ENCODE measurements at regions not wholly inside any gene's neighbourhood (a gene's known extent, or its start where the extent isn't known, plus 50 kb on each side); places are given as distances from the start of the nearest gene placed in this dataset.

DNA sequence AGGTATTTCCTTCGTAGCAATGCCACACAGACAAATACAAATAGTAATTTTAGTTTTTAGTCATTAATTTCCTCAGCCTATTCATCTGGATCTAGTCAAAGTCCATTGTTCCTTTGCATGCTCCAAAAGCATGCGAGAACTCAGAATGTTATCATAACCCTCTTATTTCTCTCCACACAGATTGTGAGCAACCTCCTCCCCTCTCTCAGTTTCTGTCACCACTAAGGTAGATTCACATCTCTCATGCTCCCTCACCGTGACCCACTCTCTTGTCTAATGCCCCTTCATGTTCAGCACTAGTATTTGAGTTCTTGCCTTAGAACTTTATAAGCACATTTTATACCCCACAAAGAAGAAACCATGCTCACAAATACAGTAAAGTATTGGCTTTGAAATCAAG lies 582.4 kb downstream of the PLA2G4A start:
- no peaks in the 10 kb centered on the region for H3K4me1 Mint-ChIP-seq (ENCODE audit: low read depth)
- no peaks in the 10 kb centered on the region for H3K36me3 Mint-ChIP-seq (ENCODE audit: low read depth)
- peaks cover 17% of the 10 kb centered on the region for H3K9me3 Mint-ChIP-seq
- H3K27me3 Mint-ChIP-seq = no peaks in the 10 kb centered on the region
- no peak overlapping the region for H3K27ac Mint-ChIP-seq
- H3K4me3 Mint-ChIP-seq = no peak overlapping the region
- intact Hi-C loops (cut with micrococcal nuclease) = no loop called here

DNA sequence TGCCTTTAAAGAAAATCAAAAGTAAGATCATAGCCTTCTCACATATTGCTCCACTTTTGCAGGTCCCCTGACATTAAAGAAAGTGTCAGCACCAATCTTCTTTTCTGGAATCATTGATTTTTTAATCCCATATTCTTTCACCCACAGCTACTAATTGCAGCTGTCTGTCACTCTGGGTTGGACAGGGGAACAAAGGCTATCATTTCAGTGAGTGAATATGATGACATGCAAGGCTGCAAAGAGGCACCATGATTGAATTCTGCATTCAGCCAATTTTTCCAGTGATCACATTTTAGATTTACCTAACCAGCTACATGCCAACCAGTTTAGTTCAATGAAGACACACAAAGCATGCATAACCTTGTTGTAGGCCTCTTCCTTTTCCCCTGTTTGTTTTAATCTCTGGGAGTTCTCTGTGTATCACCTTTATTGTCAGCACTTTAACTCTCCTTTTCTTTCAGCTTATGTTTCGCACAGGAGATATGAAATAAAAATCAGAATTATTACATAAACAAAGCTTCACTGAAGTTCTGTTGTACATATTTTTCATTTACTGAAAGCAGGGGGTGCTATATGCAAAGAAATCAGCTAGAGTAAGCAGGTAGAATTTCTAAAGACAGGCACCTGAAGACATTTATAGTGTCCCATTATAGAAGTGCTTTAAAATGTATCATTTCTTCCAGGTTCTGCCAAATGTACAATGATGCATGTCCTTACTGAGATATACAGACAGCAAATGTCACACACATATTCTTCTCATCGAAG lies 584.8 kb downstream of the PLA2G4A start:
- no peaks in the 10 kb centered on the region for H3K27me3 Mint-ChIP-seq
- H3K36me3 Mint-ChIP-seq (ENCODE audit: low read depth) = no peaks in the 10 kb centered on the region
- no peak overlapping the region for H3K4me3 Mint-ChIP-seq
- H3K4me1 Mint-ChIP-seq (ENCODE audit: low read depth) = no peaks in the 10 kb centered on the region
- peaks cover 8% of the 10 kb centered on the region for H3K9me3 Mint-ChIP-seq
- intact Hi-C loops (cut with micrococcal nuclease) = no loop called here
- no peak overlapping the region for H3K27ac Mint-ChIP-seq

DNA sequence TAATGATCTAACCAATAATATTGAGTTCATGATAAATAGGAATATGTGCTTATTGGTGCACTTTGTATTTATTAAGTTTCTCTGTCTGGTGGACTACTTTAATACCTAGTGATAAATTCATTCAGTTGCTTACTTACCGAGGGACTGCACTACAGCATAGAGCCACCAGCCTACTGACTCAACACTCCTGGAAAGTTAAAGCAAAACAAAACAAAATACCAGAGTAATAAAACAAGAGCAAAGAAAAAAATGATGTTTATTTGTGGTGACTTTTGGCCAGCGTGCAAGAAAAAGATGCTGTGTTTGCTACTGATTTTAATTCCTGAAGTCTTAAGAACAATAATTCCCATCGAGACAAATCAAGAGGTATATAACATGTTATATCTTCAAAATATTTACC lies 586.3 kb downstream of the PLA2G4A start:
- Mint-ChIP-seq H3K4me3 (no peak overlapping the region), H3K9me3 (no peaks in the 10 kb centered on the region), H3K27me3 (no peaks in the 10 kb centered on the region), H3K4me1 (ENCODE audit: low read depth) (no peaks in the 10 kb centered on the region), H3K36me3 (ENCODE audit: low read depth) (no peaks in the 10 kb centered on the region), H3K27ac (no peak overlapping the region)
- intact Hi-C loops (cut with micrococcal nuclease) = no loop called here

DNA sequence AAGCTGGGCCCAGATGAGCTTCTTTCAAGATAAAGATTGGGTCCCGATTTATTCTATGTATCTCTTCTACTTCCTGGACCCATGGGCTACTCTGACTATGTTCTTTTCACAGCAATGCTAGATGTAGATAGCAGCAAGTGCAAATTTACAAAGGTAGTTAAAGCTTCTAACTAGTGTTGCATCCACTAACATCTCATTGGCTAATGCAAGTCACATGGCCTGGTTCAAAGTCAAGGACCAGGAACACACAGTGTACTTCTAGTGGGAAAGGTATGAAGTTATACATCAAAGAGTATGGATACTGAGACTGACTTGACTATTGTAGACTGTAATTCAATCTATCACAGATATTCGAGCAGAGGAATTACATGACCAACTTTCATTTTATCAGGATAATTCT lies 588.8 kb downstream of the PLA2G4A start:
- H3K36me3 Mint-ChIP-seq (ENCODE audit: low read depth) = no peaks in the 10 kb centered on the region
- intact Hi-C loops (cut with micrococcal nuclease) = no loop called here
- H3K4me3 Mint-ChIP-seq = no peak overlapping the region
- H3K4me1 Mint-ChIP-seq (ENCODE audit: low read depth) = no peaks in the 10 kb centered on the region
- no peak overlapping the region for H3K27ac Mint-ChIP-seq
- no peaks in the 10 kb centered on the region for H3K27me3 Mint-ChIP-seq
- no peaks in the 10 kb centered on the region for H3K9me3 Mint-ChIP-seq

DNA sequence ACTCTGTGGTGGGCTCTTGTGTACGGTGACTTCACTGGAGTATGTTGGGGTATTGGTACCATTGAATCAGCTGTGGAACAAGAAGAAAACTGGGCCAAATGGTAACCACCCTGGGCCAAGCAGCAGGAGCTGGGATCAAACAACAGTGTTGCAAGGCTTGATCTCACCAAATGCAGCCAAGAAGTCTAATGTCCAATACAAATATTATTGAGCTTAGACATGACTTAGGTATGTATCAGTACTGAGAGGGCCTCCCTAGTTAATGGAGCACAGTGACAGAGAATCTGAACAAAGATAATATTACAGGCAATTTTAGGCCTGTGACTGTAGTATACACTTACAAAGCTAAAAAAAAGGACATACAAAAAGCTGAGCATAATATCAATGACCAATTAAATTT lies 604.8 kb downstream of the PLA2G4A start:
- H3K27ac Mint-ChIP-seq = no peak overlapping the region
- H3K27me3 Mint-ChIP-seq = no peaks in the 10 kb centered on the region
- peaks cover 1% of the 10 kb centered on the region for H3K9me3 Mint-ChIP-seq
- intact Hi-C loops (cut with micrococcal nuclease) = no loop called here
- H3K4me3 Mint-ChIP-seq = no peak overlapping the region
- no peaks in the 10 kb centered on the region for H3K4me1 Mint-ChIP-seq (ENCODE audit: low read depth)
- no peaks in the 10 kb centered on the region for H3K36me3 Mint-ChIP-seq (ENCODE audit: low read depth)

DNA sequence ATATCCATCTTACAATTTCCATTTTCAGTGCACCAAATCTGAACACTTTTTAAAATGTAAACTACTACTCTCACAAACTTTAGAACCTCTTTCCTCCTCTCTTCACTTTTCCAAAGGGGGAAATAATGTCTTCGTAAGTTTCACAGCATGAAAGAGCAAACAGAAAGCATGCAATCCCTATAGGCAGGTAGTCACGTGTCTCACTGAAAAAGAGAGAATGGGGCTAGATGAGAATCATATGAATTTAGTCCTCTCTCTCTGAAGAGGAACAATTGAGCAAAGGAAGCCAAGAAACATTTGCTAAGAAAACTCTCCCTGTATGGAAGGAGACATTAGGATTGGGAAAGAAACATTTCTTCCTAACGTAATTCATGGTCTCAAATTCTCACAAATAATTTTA lies 613.9 kb downstream of the PLA2G4A start:
- Mint-ChIP-seq H3K4me3 (no peak overlapping the region), H3K27ac (no peak overlapping the region), H3K27me3 (no peaks in the 10 kb centered on the region), H3K4me1 (ENCODE audit: low read depth) (no peaks in the 10 kb centered on the region), H3K36me3 (ENCODE audit: low read depth) (no peaks in the 10 kb centered on the region), H3K9me3 (peaks cover 14% of the 10 kb centered on the region)
- intact Hi-C loops (cut with micrococcal nuclease) = no loop called here

DNA sequence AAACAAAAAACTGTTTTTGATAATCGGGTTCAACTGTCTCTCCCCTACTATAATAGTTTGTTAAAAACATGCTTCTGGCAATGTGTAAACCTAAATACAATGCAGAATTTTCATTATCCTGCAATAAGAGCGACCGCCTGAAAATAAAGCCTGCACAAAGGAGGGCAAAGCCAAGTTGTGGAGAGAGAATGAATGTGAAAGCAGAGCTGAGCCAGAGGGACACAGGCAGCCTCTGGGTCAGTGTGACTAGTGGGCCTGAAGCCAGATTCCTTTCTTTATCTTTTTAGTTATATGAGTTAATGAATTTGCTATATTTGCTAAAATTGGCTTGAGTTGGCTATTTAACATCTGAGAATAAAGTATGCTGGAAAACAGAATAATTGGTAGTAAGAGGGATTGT lies 615.2 kb downstream of the PLA2G4A start:
- H3K36me3 Mint-ChIP-seq (ENCODE audit: low read depth) = no peaks in the 10 kb centered on the region
- no peak overlapping the region for H3K27ac Mint-ChIP-seq
- no peaks in the 10 kb centered on the region for H3K27me3 Mint-ChIP-seq
- intact Hi-C loops (cut with micrococcal nuclease) = no loop called here
- H3K4me1 Mint-ChIP-seq (ENCODE audit: low read depth) = no peaks in the 10 kb centered on the region
- H3K4me3 Mint-ChIP-seq = no peak overlapping the region
- peaks cover 14% of the 10 kb centered on the region for H3K9me3 Mint-ChIP-seq

DNA sequence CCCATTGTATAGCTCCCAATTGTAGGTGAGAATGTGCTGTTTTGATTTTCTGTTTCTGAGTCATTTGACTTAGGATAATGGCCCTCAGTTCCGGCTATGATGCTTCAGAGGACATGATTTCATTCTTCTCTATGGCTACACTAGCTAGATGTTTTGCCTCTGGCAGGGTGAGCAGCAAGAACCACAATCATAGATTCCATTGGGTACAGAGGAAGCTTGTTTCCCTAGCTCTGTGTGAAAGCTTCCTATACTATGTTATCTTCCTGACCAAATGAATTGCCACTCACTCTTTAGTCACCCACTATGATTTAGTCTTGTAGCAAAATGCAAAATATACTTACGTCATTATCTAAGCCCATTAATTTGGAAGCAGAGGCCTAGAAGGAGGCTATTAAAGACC lies 616.3 kb downstream of the PLA2G4A start:
- Mint-ChIP-seq H3K4me1 (ENCODE audit: low read depth) (no peaks in the 10 kb centered on the region), H3K27ac (no peak overlapping the region), H3K9me3 (peaks cover 14% of the 10 kb centered on the region), H3K36me3 (ENCODE audit: low read depth) (no peaks in the 10 kb centered on the region), H3K4me3 (no peak overlapping the region), H3K27me3 (no peaks in the 10 kb centered on the region)
- intact Hi-C loops (cut with micrococcal nuclease) = no loop called here

DNA sequence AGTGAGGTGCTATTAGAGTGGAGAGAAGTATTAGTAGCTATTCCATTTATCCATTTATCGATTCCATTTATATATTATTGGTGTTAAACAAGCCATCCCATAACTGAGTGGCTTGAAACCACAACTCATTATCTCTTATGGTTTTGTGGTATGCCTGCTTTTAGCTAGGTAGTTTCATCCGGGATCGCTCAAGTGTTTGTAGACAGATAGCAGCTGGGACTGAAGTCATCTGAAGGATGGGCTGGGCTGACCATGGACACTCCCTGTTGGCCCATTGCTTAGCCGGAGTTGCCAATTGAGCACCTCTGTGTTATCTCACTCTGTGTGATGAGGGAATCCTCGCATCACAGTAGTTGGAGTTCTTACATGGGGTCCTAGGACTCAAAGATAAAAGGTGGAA lies 622.5 kb downstream of the PLA2G4A start:
- H3K9me3 Mint-ChIP-seq = no peaks in the 10 kb centered on the region
- no peak overlapping the region for H3K4me3 Mint-ChIP-seq
- no peak overlapping the region for H3K27ac Mint-ChIP-seq
- intact Hi-C loops (cut with micrococcal nuclease) = no loop called here
- H3K27me3 Mint-ChIP-seq = no peaks in the 10 kb centered on the region
- H3K4me1 Mint-ChIP-seq (ENCODE audit: low read depth) = no peaks in the 10 kb centered on the region
- H3K36me3 Mint-ChIP-seq (ENCODE audit: low read depth) = no peaks in the 10 kb centered on the region

DNA sequence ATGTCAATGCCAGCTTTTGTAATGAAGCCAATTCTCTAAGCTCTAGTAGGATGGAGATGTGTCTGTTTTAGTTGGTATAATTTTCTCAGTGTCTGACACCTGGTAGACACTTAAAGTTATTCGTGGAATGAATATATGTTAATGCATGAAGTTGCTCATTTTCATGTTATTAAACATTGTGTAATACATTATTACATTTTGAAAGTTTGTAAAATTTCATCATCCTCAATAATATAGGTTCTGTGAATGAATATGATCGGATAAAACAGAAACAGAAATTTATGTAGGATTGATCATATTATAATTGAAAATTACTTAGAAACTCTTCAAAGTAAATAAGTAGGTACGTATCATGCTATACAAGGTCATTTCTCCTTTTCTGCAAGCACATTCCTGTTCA lies 625.3 kb downstream of the PLA2G4A start:
- H3K4me3 Mint-ChIP-seq = no peak overlapping the region
- no peaks in the 10 kb centered on the region for H3K27me3 Mint-ChIP-seq
- no peaks in the 10 kb centered on the region for H3K4me1 Mint-ChIP-seq (ENCODE audit: low read depth)
- H3K9me3 Mint-ChIP-seq = no peaks in the 10 kb centered on the region
- H3K27ac Mint-ChIP-seq = no peak overlapping the region
- intact Hi-C loops (cut with micrococcal nuclease) = no loop called here
- no peaks in the 10 kb centered on the region for H3K36me3 Mint-ChIP-seq (ENCODE audit: low read depth)

DNA sequence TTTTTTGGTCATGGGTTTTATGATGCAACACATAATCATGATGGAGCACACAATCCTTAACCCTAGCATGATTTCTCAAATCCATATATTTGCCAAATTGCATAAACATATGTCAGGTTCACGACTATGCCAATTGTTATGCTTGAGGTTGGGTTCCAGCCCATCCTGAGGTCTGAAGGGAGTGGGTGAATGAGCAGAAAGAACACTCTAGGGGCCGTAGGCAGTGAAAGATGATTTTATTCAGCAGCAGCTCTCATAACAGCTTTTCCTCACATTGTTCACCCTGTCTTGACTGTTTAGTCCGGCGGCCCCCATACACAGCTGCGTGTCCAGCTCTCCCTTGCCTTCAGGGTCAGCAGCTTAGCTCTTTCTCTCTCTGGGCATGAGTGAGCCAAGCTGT lies 627.7 kb downstream of the PLA2G4A start:
- no peak overlapping the region for H3K27ac Mint-ChIP-seq
- no peak overlapping the region for H3K4me3 Mint-ChIP-seq
- intact Hi-C loops (cut with micrococcal nuclease) = no loop called here
- peaks cover 12% of the 10 kb centered on the region for H3K9me3 Mint-ChIP-seq
- no peaks in the 10 kb centered on the region for H3K36me3 Mint-ChIP-seq (ENCODE audit: low read depth)
- H3K4me1 Mint-ChIP-seq (ENCODE audit: low read depth) = no peaks in the 10 kb centered on the region
- no peaks in the 10 kb centered on the region for H3K27me3 Mint-ChIP-seq

DNA sequence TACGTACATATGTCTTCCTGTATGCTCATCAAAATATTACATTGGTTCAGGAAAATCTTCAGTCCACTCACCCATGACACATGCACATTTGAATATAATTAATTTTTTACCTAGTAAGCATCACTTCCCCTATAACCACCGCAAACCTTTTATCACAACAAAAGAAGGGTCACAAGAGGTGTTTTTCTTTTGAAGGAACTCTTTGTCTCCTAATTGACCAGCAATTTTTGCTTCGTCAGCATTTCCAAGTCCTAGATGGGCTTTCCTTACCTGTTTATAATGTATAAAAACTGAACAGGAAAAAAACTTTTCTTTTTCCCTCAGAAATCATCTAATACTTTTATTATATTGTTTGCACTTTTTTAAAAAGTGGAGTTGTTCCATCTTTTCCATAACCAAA lies 631.3 kb downstream of the PLA2G4A start:
- no peak overlapping the region for H3K27ac Mint-ChIP-seq
- H3K27me3 Mint-ChIP-seq = no peaks in the 10 kb centered on the region
- no peak overlapping the region for H3K4me3 Mint-ChIP-seq
- intact Hi-C loops (cut with micrococcal nuclease) = no loop called here
- no peaks in the 10 kb centered on the region for H3K4me1 Mint-ChIP-seq (ENCODE audit: low read depth)
- H3K36me3 Mint-ChIP-seq (ENCODE audit: low read depth) = no peaks in the 10 kb centered on the region
- peaks cover 46% of the 10 kb centered on the region for H3K9me3 Mint-ChIP-seq

DNA sequence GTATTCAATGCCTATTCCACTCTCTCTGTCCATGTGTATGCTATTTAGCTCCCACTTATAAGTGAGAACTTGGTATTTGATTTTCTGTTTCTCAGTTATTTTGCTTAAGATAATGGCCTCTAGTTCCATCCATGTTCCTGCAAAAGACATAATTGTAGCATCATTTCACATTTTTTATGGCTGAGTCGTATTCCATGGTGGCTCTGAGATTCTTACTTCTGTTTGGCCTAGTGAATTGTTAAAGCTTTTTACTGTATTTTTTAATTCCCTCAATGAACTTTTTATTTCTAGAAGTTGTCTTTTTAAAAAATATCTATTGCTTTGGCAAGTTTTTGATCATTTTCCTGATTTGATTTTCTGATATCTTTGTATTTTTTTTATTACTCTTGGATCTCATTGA lies 635.6 kb downstream of the PLA2G4A start:
- H3K27me3 Mint-ChIP-seq = no peaks in the 10 kb centered on the region
- no peaks in the 10 kb centered on the region for H3K4me1 Mint-ChIP-seq (ENCODE audit: low read depth)
- no peaks in the 10 kb centered on the region for H3K36me3 Mint-ChIP-seq (ENCODE audit: low read depth)
- H3K4me3 Mint-ChIP-seq = no peak overlapping the region
- intact Hi-C loops (cut with micrococcal nuclease) = no loop called here
- H3K27ac Mint-ChIP-seq = no peak overlapping the region
- H3K9me3 Mint-ChIP-seq = peaks cover 68% of the 10 kb centered on the region

DNA sequence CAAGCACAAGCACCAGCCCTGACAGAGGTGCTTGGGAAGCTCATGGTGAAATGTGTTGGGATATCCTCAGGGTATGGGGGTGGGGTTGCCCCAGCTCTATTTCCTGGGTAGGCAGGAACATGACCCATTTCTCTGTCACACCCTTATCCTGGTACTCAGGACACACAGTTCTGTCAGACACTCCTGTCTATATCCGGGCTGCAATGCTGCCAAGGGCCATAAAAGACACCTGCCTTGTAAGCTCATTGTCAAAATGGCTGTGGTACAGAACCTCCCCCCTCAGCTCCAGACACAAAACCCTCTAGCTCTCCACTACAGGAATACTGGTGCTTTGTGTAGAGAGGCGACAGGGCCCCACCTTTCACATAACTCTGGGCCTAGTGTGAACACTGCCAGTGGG lies 636.7 kb downstream of the PLA2G4A start:
- Mint-ChIP-seq H3K36me3 (ENCODE audit: low read depth) (no peaks in the 10 kb centered on the region), H3K4me3 (no peak overlapping the region), H3K27ac (no peak overlapping the region), H3K9me3 (peaks cover 68% of the 10 kb centered on the region), H3K4me1 (ENCODE audit: low read depth) (no peaks in the 10 kb centered on the region), H3K27me3 (no peaks in the 10 kb centered on the region)
- intact Hi-C loops (cut with micrococcal nuclease) = no loop called here

DNA sequence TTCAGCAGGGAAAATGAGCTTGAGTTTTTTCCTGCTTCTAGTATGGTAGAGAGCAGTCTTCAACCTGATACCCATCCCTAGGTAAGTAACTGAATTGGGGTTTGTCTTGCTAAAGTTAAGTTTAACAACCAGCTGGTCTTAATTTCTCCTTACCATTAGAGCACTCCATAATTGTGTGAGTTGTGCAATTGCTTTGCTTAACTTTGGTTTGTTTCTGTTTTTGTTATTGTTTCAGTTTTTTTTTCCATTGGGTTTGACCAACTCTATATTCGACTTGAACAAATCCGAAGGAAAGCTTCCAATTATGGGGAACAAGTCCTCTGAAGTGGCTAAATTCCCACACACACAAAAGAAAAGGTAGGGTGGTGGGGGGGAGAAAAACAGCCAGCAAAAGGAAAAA lies 641.1 kb downstream of the PLA2G4A start:
- Mint-ChIP-seq H3K27ac (no peak overlapping the region), H3K36me3 (ENCODE audit: low read depth) (no peaks in the 10 kb centered on the region), H3K4me3 (no peak overlapping the region), H3K4me1 (ENCODE audit: low read depth) (no peaks in the 10 kb centered on the region), H3K27me3 (no peaks in the 10 kb centered on the region), H3K9me3 (peaks cover 32% of the 10 kb centered on the region)
- intact Hi-C loops (cut with micrococcal nuclease) = no loop called here

Measured in dendritic cell treated with granulocyte-macrophage colony-stimulating factor and Interleukin-4, amounts not matched to agents 40 ng/mL and 50 ng/mL, for 4 days (primary cell).